ENCODE measurements at regions not wholly inside any gene's neighbourhood (a gene's known extent, or its start where the extent isn't known, plus 50 kb on each side); places are given as distances from the start of the nearest gene placed in this dataset.

DNA sequence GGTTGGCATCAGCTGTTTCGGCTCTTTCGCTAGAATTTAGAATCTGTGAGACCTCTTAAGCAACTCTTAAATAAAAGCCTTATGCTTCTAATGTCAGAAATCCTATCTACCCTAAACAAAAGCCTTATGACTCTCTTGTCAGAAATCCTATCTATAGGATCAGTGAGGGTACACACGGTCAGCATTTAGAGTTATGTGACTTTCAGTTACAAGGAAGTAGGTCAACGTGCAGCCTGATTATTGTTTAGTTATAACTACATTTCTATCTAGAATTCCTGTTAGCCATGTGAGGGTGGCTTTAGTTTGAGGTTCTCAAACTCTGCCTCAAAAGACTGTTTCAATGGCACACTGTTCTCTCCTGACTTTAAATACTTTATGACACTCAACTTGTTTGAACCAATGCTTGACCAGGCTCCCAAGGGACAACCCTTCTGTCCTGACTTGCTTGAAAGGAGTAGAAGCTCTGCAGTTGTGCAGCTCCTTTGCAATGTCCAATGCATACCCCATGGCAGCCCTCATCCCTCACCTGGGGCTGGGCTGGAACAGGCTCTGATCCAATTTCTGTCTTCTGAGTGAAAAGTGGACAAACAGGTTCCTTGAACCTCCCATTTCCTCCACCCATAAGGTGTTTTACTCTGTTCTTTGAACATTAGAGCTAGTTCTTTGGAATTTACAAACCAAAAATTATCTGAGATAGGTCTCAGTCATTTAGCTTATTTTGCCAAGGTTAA, 251.6 kb upstream of the PIK3R1 start:
- Histone ChIP-seq H2AFZ (ENCODE audit: low read depth, low read length, severe bottlenecking) (no peak overlapping the region), H3K36me3 (ENCODE audit: low read length) (no peaks in the 10 kb centered on the region), H3K9me2 (replicated peaks; ENCODE audit: insufficient read depth, low read length) (no peaks in the 10 kb centered on the region), H3K4me2 (ENCODE audit: low read depth, low read length, poor library complexity, severe bottlenecking) (no peak overlapping the region), H3F3A (ENCODE audit: insufficient read depth) (no peaks in the 10 kb centered on the region), H3K9me3 (ENCODE audit: insufficient read depth, low read length) (no peaks in the 10 kb centered on the region), H3K9ac (ENCODE audit: low read length) (no peak overlapping the region), H3K4me3 (ENCODE audit: insufficient read depth, low read length, poor library complexity, severe bottlenecking) (no peak overlapping the region), H4K20me1 (ENCODE audit: low read depth, low read length) (no peaks in the 10 kb centered on the region), H3K79me2 (ENCODE audit: insufficient read depth, low read length) (no peaks in the 10 kb centered on the region), H3K27ac (ENCODE audit: low read depth, low read length) (no peak overlapping the region), H3K27me3 (ENCODE audit: low read length) (no peaks in the 10 kb centered on the region)
- TF ChIP-seq, protein P1, sequence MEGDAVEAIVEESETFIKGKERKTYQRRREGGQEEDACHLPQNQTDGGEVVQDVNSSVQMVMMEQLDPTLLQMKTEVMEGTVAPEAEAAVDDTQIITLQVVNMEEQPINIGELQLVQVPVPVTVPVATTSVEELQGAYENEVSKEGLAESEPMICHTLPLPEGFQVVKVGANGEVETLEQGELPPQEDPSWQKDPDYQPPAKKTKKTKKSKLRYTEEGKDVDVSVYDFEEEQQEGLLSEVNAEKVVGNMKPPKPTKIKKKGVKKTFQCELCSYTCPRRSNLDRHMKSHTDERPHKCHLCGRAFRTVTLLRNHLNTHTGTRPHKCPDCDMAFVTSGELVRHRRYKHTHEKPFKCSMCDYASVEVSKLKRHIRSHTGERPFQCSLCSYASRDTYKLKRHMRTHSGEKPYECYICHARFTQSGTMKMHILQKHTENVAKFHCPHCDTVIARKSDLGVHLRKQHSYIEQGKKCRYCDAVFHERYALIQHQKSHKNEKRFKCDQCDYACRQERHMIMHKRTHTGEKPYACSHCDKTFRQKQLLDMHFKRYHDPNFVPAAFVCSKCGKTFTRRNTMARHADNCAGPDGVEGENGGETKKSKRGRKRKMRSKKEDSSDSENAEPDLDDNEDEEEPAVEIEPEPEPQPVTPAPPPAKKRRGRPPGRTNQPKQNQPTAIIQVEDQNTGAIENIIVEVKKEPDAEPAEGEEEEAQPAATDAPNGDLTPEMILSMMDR (IDR thresholded peaks at IDR 0.05; ENCODE audit: insufficient read depth, low read length, poor library complexity, severe bottlenecking): no peak
- TF ChIP-seq EZH2phosphoT487 (conservative IDR thresholded peaks at IDR 0.05; ENCODE audit: low read length): no peak

DNA sequence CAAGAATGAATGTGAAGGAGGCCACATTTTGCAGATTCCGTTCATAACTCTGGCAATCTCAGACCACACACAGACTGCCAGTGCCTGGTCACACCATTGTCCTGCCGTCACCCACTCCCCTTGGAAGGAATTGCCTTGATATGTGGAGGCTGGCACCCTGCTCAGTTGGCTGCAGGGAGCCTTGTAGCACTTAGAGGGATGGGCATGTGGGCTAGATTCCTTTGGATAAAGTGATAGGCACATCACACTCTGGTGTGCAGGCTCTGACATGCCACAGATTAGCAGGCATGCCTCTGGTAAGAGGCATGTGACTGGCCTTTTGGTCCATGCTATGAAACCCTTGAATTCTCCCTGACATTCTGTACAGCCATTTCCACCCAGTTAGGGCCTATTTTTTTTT, 254.6 kb upstream of the PIK3R1 start:
- no peaks in the 10 kb centered on the region for H3K9me2 ChIP-seq (replicated peaks; ENCODE audit: insufficient read depth, low read length)
- no peaks in the 10 kb centered on the region for H3F3A ChIP-seq (ENCODE audit: insufficient read depth)
- H3K36me3 ChIP-seq (ENCODE audit: low read length): no peaks in the 10 kb centered on the region
- H3K9me3 ChIP-seq (ENCODE audit: insufficient read depth, low read length): no peaks in the 10 kb centered on the region
- no peaks in the 10 kb centered on the region for H4K20me1 ChIP-seq (ENCODE audit: low read depth, low read length)
- no peaks in the 10 kb centered on the region for H3K27me3 ChIP-seq (ENCODE audit: low read length)
- no peak overlapping the region for H2AFZ ChIP-seq (ENCODE audit: low read depth, low read length, severe bottlenecking)
- H3K4me2 ChIP-seq (ENCODE audit: low read depth, low read length, poor library complexity, severe bottlenecking): no peak overlapping the region
- no peak overlapping the region for H3K4me3 ChIP-seq (ENCODE audit: insufficient read depth, low read length, poor library complexity, severe bottlenecking)
- no peak overlapping the region for H3K9ac ChIP-seq (ENCODE audit: low read length)
- no peak for TF ChIP-seq EZH2phosphoT487 (conservative IDR thresholded peaks at IDR 0.05; ENCODE audit: low read length)
- TF ChIP-seq, protein P1 (IDR thresholded peaks at IDR 0.05; ENCODE audit: insufficient read depth, low read length, poor library complexity, severe bottlenecking): no peak
- H3K79me2 ChIP-seq (ENCODE audit: insufficient read depth, low read length): no peaks in the 10 kb centered on the region
- no peak overlapping the region for H3K27ac ChIP-seq (ENCODE audit: low read depth, low read length)

DNA sequence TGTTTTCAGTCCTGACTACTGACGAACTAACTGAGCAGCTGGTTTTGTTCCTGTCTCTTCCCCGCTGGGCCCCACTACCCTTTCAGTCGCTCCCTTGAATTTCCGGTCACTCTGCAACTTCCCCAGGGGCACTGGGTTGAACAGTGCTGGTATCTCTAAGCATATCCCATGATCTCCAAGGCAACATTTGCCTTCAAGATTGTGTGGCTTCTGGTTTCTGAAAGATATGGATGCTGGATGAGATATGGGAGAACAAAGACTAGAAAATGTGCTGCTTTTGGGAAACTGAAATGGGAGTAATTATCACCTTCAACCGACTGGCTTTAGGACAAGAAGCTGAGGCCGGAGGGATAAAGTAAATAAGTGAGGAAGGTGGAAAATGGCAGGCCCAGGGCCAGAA, 258.2 kb upstream of the PIK3R1 start:
- Histone ChIP-seq H3K9ac (ENCODE audit: low read length) (no peak overlapping the region), H2AFZ (ENCODE audit: low read depth, low read length, severe bottlenecking) (no peak overlapping the region), H3F3A (ENCODE audit: insufficient read depth) (no peaks in the 10 kb centered on the region), H3K9me2 (replicated peaks; ENCODE audit: insufficient read depth, low read length) (no peaks in the 10 kb centered on the region), H3K36me3 (ENCODE audit: low read length) (no peaks in the 10 kb centered on the region), H3K9me3 (ENCODE audit: insufficient read depth, low read length) (no peaks in the 10 kb centered on the region), H3K4me3 (ENCODE audit: insufficient read depth, low read length, poor library complexity, severe bottlenecking) (no peak overlapping the region), H3K4me2 (ENCODE audit: low read depth, low read length, poor library complexity, severe bottlenecking) (no peak overlapping the region), H4K20me1 (ENCODE audit: low read depth, low read length) (no peaks in the 10 kb centered on the region), H3K79me2 (ENCODE audit: insufficient read depth, low read length) (no peaks in the 10 kb centered on the region), H3K27me3 (ENCODE audit: low read length) (no peaks in the 10 kb centered on the region), H3K27ac (ENCODE audit: low read depth, low read length) (no peak overlapping the region)
- TF ChIP-seq, protein P1 (IDR thresholded peaks at IDR 0.05; ENCODE audit: insufficient read depth, low read length, poor library complexity, severe bottlenecking): no peak
- no peak for TF ChIP-seq EZH2phosphoT487 (conservative IDR thresholded peaks at IDR 0.05; ENCODE audit: low read length)
